Skeletal muscle cell (primary cell): ENCODE measurements at regions not wholly inside any gene's neighbourhood (a gene's known extent, or its start where the extent isn't known, plus 50 kb on each side); places are given as distances from the start of the nearest gene placed in this dataset.
"Not testable (repeated sequence)": the region's sequence is repeated elsewhere in the genome, so short reads cannot be mapped to it uniquely, and the experiment has no call there.

Experiments used
- DNase-seq: peaks from one replicate; pipeline ENCODE4 v3.0.0-alpha.2; 2010; ENCODE audit warnings: low read depth
- H3K4me3 ChIP-seq: 2 replicates; pipeline ENCODE4 v1.5.1; 2011; ENCODE audit warnings: low read depth, mild to moderate bottlenecking, control low read depth, low read length, moderate library complexity

- no peak overlapping the region for H3K4me3 ChIP-seq
- no peak for DNase-seq
Observed at GRCh38 chr10:55800602-55801352, 560.3 kb downstream of the ZWINT start.

GRCh38 chr10:55793024-55793423 lies 568.0 kb downstream of the ZWINT start:
- no peak overlapping the region for H3K4me3 ChIP-seq
- no peak for DNase-seq

GRCh38 chr10:55790276-55790675 lies 570.8 kb downstream of the ZWINT start:
- DNase-seq, H3K4me3 ChIP-seq: not testable (repeated sequence)

- DNase-seq, result no peak
- no peak overlapping the region for H3K4me3 ChIP-seq
Observed at GRCh38 chr10:55786461-55787050, 574.5 kb downstream of the ZWINT start.

GRCh38 chr10:55782181-55782580 lies 578.9 kb downstream of the ZWINT start:
- no peak for DNase-seq

GRCh38 chr10:55766212-55766611 lies 594.8 kb downstream of the ZWINT start:
- DNase-seq, result no peak
- H3K4me3 ChIP-seq, result no peak overlapping the region

More at GRCh38 chr10:55782181-55782580, 578.9 kb downstream of the ZWINT start:
- no peak overlapping the region for H3K4me3 ChIP-seq

GRCh38 chr10:55750458-55750857 lies 610.6 kb downstream of the ZWINT start:
- H3K4me3 ChIP-seq, result no peak overlapping the region

GRCh38 chr10:55747244-55747643 lies 613.8 kb downstream of the ZWINT start:
- no peak for DNase-seq
- no peak overlapping the region for H3K4me3 ChIP-seq

More at GRCh38 chr10:55750458-55750857, 610.6 kb downstream of the ZWINT start:
- DNase-seq, result no peak

GRCh38 chr10:55746002-55746401 lies 615.1 kb downstream of the ZWINT start:
- no peak overlapping the region for H3K4me3 ChIP-seq
- DNase-seq, result no peak

GRCh38 chr10:55742487-55742886 lies 618.6 kb downstream of the ZWINT start:
- H3K4me3 ChIP-seq, result no peak overlapping the region
- no peak for DNase-seq

GRCh38 chr10:55740767-55741166 lies 620.3 kb downstream of the ZWINT start:
- DNase-seq, H3K4me3 ChIP-seq: not testable (repeated sequence)

- no peak overlapping the region for H3K4me3 ChIP-seq
- no peak for DNase-seq
Observed at GRCh38 chr10:55740110-55740509, 620.9 kb downstream of the ZWINT start.

- H3K4me3 ChIP-seq, result no peak overlapping the region
- no peak for DNase-seq
Observed at GRCh38 chr10:55734112-55734511, 626.9 kb downstream of the ZWINT start.

- no peak for DNase-seq
- H3K4me3 ChIP-seq, result no peak overlapping the region
Observed at GRCh38 chr10:55704950-55705349, 656.1 kb downstream of the ZWINT start.

GRCh38 chr10:55668326-55668922 lies 692.6 kb downstream of the ZWINT start:
- no peak for DNase-seq
- no peak overlapping the region for H3K4me3 ChIP-seq

GRCh38 chr10:55653531-55653930 lies 707.5 kb downstream of the ZWINT start:
- no peak overlapping the region for H3K4me3 ChIP-seq
- DNase-seq, result no peak

- no peak for DNase-seq
- no peak overlapping the region for H3K4me3 ChIP-seq
Observed at GRCh38 chr10:55641601-55642000, 719.5 kb downstream of the ZWINT start.

- DNase-seq, result no peak
- peak overlapping the region; percentile 37 for H3K4me3 ChIP-seq
Observed at GRCh38 chr10:55631071-55631654, 729.9 kb downstream of the ZWINT start.

GRCh38 chr10:55630491-55631056 lies 730.5 kb downstream of the ZWINT start:
- peak overlapping the region; percentile 37 for H3K4me3 ChIP-seq
- DNase-seq, result no peak
